ENCODE measurements at regions not wholly inside any gene's neighbourhood (a gene's known extent, or its start where the extent isn't known, plus 50 kb on each side); places are given as distances from the start of the nearest gene placed in this dataset.

- DNase-seq (ENCODE audit: low read depth in 1 of 2, low spot score in 1 of 2): no peak
Observed at GRCh38 chr12:116454950-116455447, 104.2 kb upstream of the MAP1LC3B2 start.

- no peak for DNase-seq (ENCODE audit: low read depth in 1 of 2, low spot score in 1 of 2)
Observed at GRCh38 chr12:116455540-116456329, 103.4 kb upstream of the MAP1LC3B2 start.

GRCh38 chr12:116456330-116457082, 102.7 kb upstream of the MAP1LC3B2 start:
- DNase-seq (ENCODE audit: low read depth in 1 of 2, low spot score in 1 of 2): no peak

GRCh38 chr12:116458492-116458891, 100.7 kb upstream of the MAP1LC3B2 start:
- no peak for DNase-seq (ENCODE audit: low read depth in 1 of 2, low spot score in 1 of 2)

- DNase-seq (ENCODE audit: low read depth in 1 of 2, low spot score in 1 of 2): no peak
Observed at GRCh38 chr12:116459011-116459875, 99.9 kb upstream of the MAP1LC3B2 start.

- no peak for DNase-seq (ENCODE audit: low read depth in 1 of 2, low spot score in 1 of 2)
Observed at GRCh38 chr12:116459916-116460663, 99.1 kb upstream of the MAP1LC3B2 start.

- no peak for DNase-seq (ENCODE audit: low read depth in 1 of 2, low spot score in 1 of 2)
Observed at GRCh38 chr12:116461060-116461459, 98.1 kb upstream of the MAP1LC3B2 start.

- DNase-seq (ENCODE audit: low read depth in 1 of 2, low spot score in 1 of 2): no peak
Observed at GRCh38 chr12:116463366-116463765, 95.8 kb upstream of the MAP1LC3B2 start.

- DNase-seq (ENCODE audit: low read depth in 1 of 2, low spot score in 1 of 2): no peak
Observed at GRCh38 chr12:116465407-116465806, 93.8 kb upstream of the MAP1LC3B2 start.

GRCh38 chr12:116465856-116466255, 93.3 kb upstream of the MAP1LC3B2 start:
- DNase-seq (ENCODE audit: low read depth in 1 of 2, low spot score in 1 of 2): no peak

GRCh38 chr12:116466536-116466935, 92.6 kb upstream of the MAP1LC3B2 start:
- no peak for DNase-seq (ENCODE audit: low read depth in 1 of 2, low spot score in 1 of 2)

- no peak for DNase-seq (ENCODE audit: low read depth in 1 of 2, low spot score in 1 of 2)
Observed at GRCh38 chr12:116469344-116469743, 89.8 kb upstream of the MAP1LC3B2 start.

GRCh38 chr12:116471544-116471943, 87.6 kb upstream of the MAP1LC3B2 start:
- no peak for DNase-seq (ENCODE audit: low read depth in 1 of 2, low spot score in 1 of 2)

- no peak for DNase-seq (ENCODE audit: low read depth in 1 of 2, low spot score in 1 of 2)
Observed at GRCh38 chr12:116472193-116472592, 87.0 kb upstream of the MAP1LC3B2 start.

GRCh38 chr12:116473416-116473815, 85.8 kb upstream of the MAP1LC3B2 start:
- no peak for DNase-seq (ENCODE audit: low read depth in 1 of 2, low spot score in 1 of 2)

GRCh38 chr12:116474331-116474730, 84.8 kb upstream of the MAP1LC3B2 start:
- no peak for DNase-seq (ENCODE audit: low read depth in 1 of 2, low spot score in 1 of 2)

GRCh38 chr12:116474899-116475298, 84.3 kb upstream of the MAP1LC3B2 start:
- DNase-seq (ENCODE audit: low read depth in 1 of 2, low spot score in 1 of 2): no peak

GRCh38 chr12:116476227-116476822, 82.9 kb upstream of the MAP1LC3B2 start:
- no peak for DNase-seq (ENCODE audit: low read depth in 1 of 2, low spot score in 1 of 2)

- no peak for DNase-seq (ENCODE audit: low read depth in 1 of 2, low spot score in 1 of 2)
Observed at GRCh38 chr12:116478243-116478773, 80.9 kb upstream of the MAP1LC3B2 start.
